Head of caudate nucleus (tissue), 42 donors: ENCODE measurements at regions not wholly inside any gene's neighbourhood (a gene's known extent, or its start where the extent isn't known, plus 50 kb on each side); places are given as distances from the start of the nearest gene placed in this dataset.
"Not testable (repeated sequence)": the region's sequence is repeated elsewhere in the genome, so short reads cannot be mapped to it uniquely, and the experiment has no call there.

Experiments used
- DNase-seq, 42 donors: peaks; one replicate each; pipeline versions ENCODE4 v3.0.0 to v3.0.0-alpha.2; 2020 to 2021; ENCODE audit warnings: mixed read lengths in 7 of 42
- intact Hi-C: fragments of 100-400 bp; cut with DNase I; formaldehyde crosslinking; loops from one replicate; pipeline ENCODE4 v1.15.0; 2022

- no peak for DNase-seq
- intact Hi-C loops: no loop called here
These were observed 310.4 kb downstream of the HGF start for GRCh38 chr7:81459485-81459884.

GRCh38 chr7:81457852-81458522 lies 311.9 kb downstream of the HGF start:
- intact Hi-C loops: no loop called here
- DNase-seq: no peak

- DNase-seq, intact Hi-C loops: not testable (repeated sequence)
These were observed 316.1 kb downstream of the HGF start for GRCh38 chr7:81453770-81454169.

GRCh38 chr7:81449105-81449504 lies 320.7 kb downstream of the HGF start:
- no peak for DNase-seq
- intact Hi-C loops: no loop called here

- intact Hi-C loops: no loop called here
- peak in 4 of 42 donors; percentile 6 to 17 (median 10) for DNase-seq
These were observed 322.4 kb downstream of the HGF start for GRCh38 chr7:81447351-81447952.

- DNase-seq: no peak
- intact Hi-C loops: no loop called here
These were observed 323.6 kb downstream of the HGF start for GRCh38 chr7:81446212-81446611.

GRCh38 chr7:81445462-81445861 lies 324.4 kb downstream of the HGF start:
- intact Hi-C loops: no loop called here
- DNase-seq: no peak

GRCh38 chr7:81441750-81442149 lies 328.1 kb downstream of the HGF start:
- DNase-seq: no peak
- intact Hi-C loops: no loop called here

- no peak for DNase-seq
- intact Hi-C loops: no loop called here
These were observed 330.3 kb downstream of the HGF start for GRCh38 chr7:81439591-81439990.

GRCh38 chr7:81437160-81437559 lies 332.7 kb downstream of the HGF start:
- intact Hi-C loops, DNase-seq: not testable (repeated sequence)

GRCh38 chr7:81433692-81434331 lies 336.0 kb downstream of the HGF start:
- no peak for DNase-seq
- intact Hi-C loops: no loop called here

- intact Hi-C loops: no loop called here
- no peak for DNase-seq
These were observed 336.6 kb downstream of the HGF start for GRCh38 chr7:81433206-81433605.

GRCh38 chr7:81430761-81431160 lies 339.1 kb downstream of the HGF start:
- intact Hi-C loops: no loop called here

GRCh38 chr7:81430150-81430549 lies 339.7 kb downstream of the HGF start:
- intact Hi-C loops: no loop called here
- no peak for DNase-seq

More at GRCh38 chr7:81430761-81431160, 339.1 kb downstream of the HGF start:
- DNase-seq: no peak

GRCh38 chr7:81427461-81427860 lies 342.4 kb downstream of the HGF start:
- intact Hi-C loops: no loop called here
- no peak for DNase-seq

GRCh38 chr7:81420526-81421226 lies 349.2 kb downstream of the HGF start:
- DNase-seq: no peak
- intact Hi-C loops: no loop called here

- DNase-seq: no peak
- intact Hi-C loops: no loop called here
These were observed 350.1 kb downstream of the HGF start for GRCh38 chr7:81419731-81420130.

GRCh38 chr7:81416659-81417058 lies 353.2 kb downstream of the HGF start:
- intact Hi-C loops: no loop called here
- DNase-seq: no peak

- intact Hi-C loops: no loop called here
- no peak for DNase-seq
These were observed 354.7 kb downstream of the HGF start for GRCh38 chr7:81415181-81415580.

- no peak for DNase-seq
- intact Hi-C loops: no loop called here
These were observed 355.4 kb downstream of the HGF start for GRCh38 chr7:81414411-81414810.
